Mucosa of descending colon (tissue), 3 donors: ENCODE measurements at regions not wholly inside any gene's neighbourhood (a gene's known extent, or its start where the extent isn't known, plus 50 kb on each side); places are given as distances from the start of the nearest gene placed in this dataset.

Experiments
- ATAC-seq: fragments of 200-7000 bp; cut with Tn5 transposase; one replicate; pipeline ENCODE4 v1.9.1; 2020; ENCODE audit warnings: mild to moderate bottlenecking, moderate library complexity
- DNase-seq, 3 donors: peaks; one replicate each; pipeline ENCODE4 v3.0.0-alpha.2; 2020
- H3K36me3 ChIP-seq: fragments of 200-600 bp; one replicate; pipeline ENCODE4 v1.8.0; 2021; ENCODE audit warnings: low read depth, mild to moderate bottlenecking
- H3K4me1 ChIP-seq: fragments of 200-600 bp; one replicate; pipeline ENCODE4 v1.8.0; 2021; ENCODE audit warnings: low read depth, mild to moderate bottlenecking
- H3K4me3 ChIP-seq: fragments of 200-600 bp; one replicate; pipeline ENCODE4 v1.8.0; 2021; ENCODE audit warnings: mild to moderate bottlenecking
- H3K9me3 ChIP-seq: fragments of 200-600 bp; one replicate; pipeline ENCODE4 v1.8.0; 2021; ENCODE audit warnings: mild to moderate bottlenecking
- CTCF ChIP-seq: fragments of 200-600 bp; IDR thresholded peaks from one replicate; pipeline ENCODE4 v1.8.0; 2022; ENCODE audit warnings: antibody characterized with exemption, mild to moderate bottlenecking
- intact Hi-C, 2 donors: fragments of 100-400 bp; cut with DNase I in 1 of 2; cut with micrococcal nuclease in 1 of 2; formaldehyde crosslinking; loops; one replicate each; pipeline versions ENCODE4 v1.11.0 to v1.11.1; 2022; cut with DNase I, micrococcal nuclease
- donor health status: DM: no; HTN: no; CAD: no; lungs with moderate emphysema.
- donor health status: DM: no; HTN: no; CAD: no.
- donor health status: DM: no; HTN: yes; CAD: no.

DNA sequence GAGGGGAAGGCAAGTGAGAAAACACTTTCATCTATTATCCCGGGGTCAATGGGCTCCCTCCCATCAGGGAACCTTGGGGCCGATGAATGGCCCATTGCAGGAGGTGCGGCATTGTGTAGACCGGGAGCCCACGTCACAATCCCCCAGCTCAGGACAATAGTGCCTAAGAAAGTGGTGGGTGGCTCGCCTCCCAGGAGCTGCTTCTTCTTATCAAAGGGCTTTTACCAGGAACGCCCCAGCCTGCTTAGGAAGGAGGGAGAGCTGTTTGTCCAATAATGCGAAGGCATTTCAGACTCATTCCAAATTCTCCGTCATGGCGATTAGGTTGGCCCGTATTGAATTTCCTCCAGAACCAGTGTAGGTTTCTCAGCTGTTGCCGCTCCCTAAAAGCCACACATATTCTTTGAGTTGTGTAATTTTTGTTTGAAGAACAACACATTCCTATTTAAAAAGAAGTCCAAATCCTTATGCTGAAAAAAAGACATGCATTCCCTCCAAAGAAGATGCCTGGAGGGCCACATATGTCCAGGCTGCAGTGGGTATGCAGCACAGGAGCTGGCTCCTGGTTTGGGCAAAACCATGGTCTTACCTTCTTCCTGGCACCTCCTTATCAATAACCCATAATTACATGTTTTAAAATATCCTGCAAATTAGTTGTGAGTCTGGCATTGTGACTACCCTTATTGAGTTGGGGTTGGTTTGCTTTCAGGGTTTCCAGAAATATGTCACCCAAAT, 264.7 kb downstream of the MYCN start:
- DNase-seq, result no peak
- Histone ChIP-seq H3K4me1 (peaks cover 17% of the 10 kb centered on the region), H3K9me3 (no peaks in the 10 kb centered on the region), H3K4me3 (no peak overlapping the region), H3K36me3 (no peaks in the 10 kb centered on the region)
- no peak for TF ChIP-seq CTCF
- no peak for ATAC-seq
- intact Hi-C loops, result no loop called here

DNA sequence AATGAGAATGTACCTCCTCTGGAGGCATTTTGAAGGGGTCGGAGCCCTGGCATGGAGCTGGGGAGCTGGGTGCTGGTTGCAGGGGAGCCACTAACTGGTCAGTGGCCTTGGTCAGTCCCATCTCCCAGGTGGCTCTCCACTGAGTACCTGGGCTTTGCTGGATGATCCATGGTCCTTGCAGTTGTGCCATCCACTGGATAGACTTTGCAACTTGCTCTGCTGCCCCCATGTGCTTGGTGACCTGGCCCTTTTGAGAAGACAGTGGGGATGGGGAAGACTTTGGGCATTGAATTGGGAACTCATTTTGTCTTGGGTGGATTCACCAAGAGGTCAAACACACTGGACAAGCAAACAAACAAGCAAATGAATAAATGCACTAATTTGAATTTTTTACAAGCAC, 263.9 kb downstream of the MYCN start:
- Histone ChIP-seq H3K36me3 (no peaks in the 10 kb centered on the region), H3K9me3 (no peaks in the 10 kb centered on the region), H3K4me1 (peaks cover 17% of the 10 kb centered on the region), H3K4me3 (no peak overlapping the region)
- ATAC-seq, result no peak
- intact Hi-C loops, result no loop called here
- DNase-seq, result no peak
- no peak for TF ChIP-seq CTCF

DNA sequence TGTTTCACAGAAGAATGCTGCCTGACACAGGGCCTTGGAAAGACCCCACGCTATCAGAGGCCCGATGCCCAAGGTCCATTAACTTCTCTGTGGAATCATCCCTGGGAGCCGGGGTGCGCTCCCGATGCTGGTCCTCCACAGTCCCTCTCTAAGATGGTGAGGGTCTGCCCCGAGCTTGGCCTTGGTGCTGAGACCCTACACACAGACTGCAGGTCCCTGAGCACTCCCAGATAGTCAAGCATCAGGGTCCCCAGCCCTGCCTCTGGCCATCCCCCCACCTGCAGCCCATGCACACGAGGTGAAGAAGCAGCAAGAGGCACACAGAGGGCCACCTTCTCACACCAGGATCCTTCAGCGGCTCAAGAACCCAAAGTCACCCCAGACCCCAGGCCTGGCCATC, 263.3 kb downstream of the MYCN start:
- H3K36me3 ChIP-seq, result no peaks in the 10 kb centered on the region
- no peak for TF ChIP-seq CTCF
- intact Hi-C loops, result no loop called here
- H3K4me1 ChIP-seq, result peaks cover 17% of the 10 kb centered on the region
- DNase-seq, result no peak
- H3K9me3 ChIP-seq, result no peaks in the 10 kb centered on the region
- no peak for ATAC-seq
- H3K4me3 ChIP-seq, result no peak overlapping the region

DNA sequence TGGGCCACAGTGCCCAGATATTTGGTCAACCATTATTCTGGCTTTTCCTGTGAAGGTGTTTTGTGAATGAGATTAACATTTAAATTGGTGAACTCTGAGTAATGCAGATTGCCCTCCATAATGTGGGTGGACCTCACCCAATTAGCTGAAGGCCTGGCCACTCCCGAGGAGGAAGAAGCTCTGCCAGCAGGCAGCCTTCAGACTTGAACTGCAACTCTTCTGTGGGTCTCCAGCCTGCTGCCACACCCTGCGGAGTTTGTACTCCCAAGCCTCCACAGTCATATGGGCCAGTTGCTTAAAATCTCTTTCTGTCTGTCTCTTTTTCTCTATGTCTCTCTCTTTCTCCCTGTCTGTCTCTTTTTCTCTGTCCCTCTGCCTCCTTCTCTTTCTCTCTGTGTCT, 262.7 kb downstream of the MYCN start:
- no peaks in the 10 kb centered on the region for H3K36me3 ChIP-seq
- no peak for TF ChIP-seq CTCF
- no peak overlapping the region for H3K4me3 ChIP-seq
- no peaks in the 10 kb centered on the region for H3K9me3 ChIP-seq
- intact Hi-C loops, result no loop called here
- DNase-seq, result peak; percentile 76 to 81 (median 79)
- H3K4me1 ChIP-seq, result peaks cover 17% of the 10 kb centered on the region
- ATAC-seq, result peak; percentile 94

DNA sequence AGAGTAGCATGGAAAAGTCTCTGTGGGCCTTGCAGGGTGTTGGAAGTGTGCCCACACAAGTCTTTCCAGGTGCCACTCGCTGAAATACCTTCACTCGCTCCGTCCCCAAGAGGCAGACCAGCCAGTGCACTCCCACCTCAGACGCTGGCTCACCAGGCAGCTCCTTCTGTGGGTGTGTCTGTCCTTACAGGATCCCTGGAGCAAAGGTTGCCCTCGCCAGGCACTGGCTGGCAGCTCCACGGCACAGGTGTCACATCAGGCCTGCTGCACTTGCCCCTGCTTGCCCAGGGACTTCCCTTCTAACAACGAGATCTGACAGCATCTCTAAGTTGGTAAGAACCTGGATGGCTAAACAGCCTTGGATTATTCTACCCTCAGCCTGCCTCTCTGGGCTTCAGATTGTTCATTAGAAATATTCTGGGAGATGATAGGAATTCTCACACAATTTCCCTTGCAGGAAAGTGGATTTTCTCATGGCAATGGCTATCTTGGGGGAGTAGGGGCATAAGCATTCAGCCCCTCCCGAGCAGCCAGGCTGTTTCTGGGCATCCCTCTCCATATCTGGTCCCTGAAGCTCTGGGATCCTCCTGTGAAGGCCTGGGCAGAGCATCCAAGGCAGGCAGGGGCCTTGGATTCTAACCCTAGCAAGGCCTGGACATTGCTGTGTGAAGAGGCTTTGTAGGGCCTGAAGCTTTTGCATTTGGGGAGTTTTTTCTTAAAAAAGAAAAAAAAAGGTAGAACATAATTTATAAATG, 262.1 kb downstream of the MYCN start:
- Histone ChIP-seq H3K4me1 (peaks cover 17% of the 10 kb centered on the region), H3K36me3 (no peaks in the 10 kb centered on the region), H3K9me3 (no peaks in the 10 kb centered on the region), H3K4me3 (no peak overlapping the region)
- no peak for TF ChIP-seq CTCF
- ATAC-seq (peak; percentile 95), DNase-seq (peak; percentile 84 to 87 (median 85))
- intact Hi-C loops, result no loop called here
